Mesendoderm (in vitro differentiated cells): ENCODE measurements at regions not wholly inside any gene's neighbourhood (a gene's known extent, or its start where the extent isn't known, plus 50 kb on each side); places are given as distances from the start of the nearest gene placed in this dataset.
A peak's percentile ranks its signal among the peaks of the same experiment; 100 is the strongest.

Experiments
- DNase-seq: peaks from one replicate; pipeline ENCODE4 v3.0.0; 2013
- H2AK5ac ChIP-seq: 2 replicates; pipeline ENCODE4 v1.6.1; 2013; ENCODE audit warnings: low read length, inconsistent platforms
- H2BK120ac ChIP-seq: 2 replicates; pipeline ENCODE4 v1.6.1; 2013; ENCODE audit warnings: low read depth, mild to moderate bottlenecking, low read length, moderate library complexity, mixed read lengths
- H2BK15ac ChIP-seq: replicated peaks from 2 replicates; pipeline ENCODE4 v1.6.1; 2013; ENCODE audit warnings: low read depth, mild to moderate bottlenecking, moderate library complexity
- H2BK5ac ChIP-seq: 2 replicates; pipeline ENCODE4 v1.6.1; 2013; ENCODE audit warnings: low read length, inconsistent platforms
- H3K18ac ChIP-seq: 2 replicates; pipeline ENCODE4 v1.6.1; 2013; ENCODE audit warnings: mild to moderate bottlenecking, low read length, mixed read lengths
- H3K23ac ChIP-seq: one replicate; pipeline ENCODE4 v1.6.1; 2013; ENCODE audit warnings: low read length
- H3K27ac ChIP-seq: 2 replicates; pipeline ENCODE4 v1.5.1; 2013; ENCODE audit warnings: low read depth, mild to moderate bottlenecking, inconsistent platforms, low read length, moderate library complexity
- H3K27me3 ChIP-seq: 2 replicates; pipeline ENCODE4 v1.6.1; 2013; ENCODE audit warnings: low read length, control low read depth, mild to moderate bottlenecking, inconsistent platforms; ENCODE audit not compliant: insufficient read depth, poor library complexity
- H3K36me3 ChIP-seq: 2 replicates; pipeline ENCODE4 v1.6.1; 2013; ENCODE audit warnings: low read length, inconsistent platforms; ENCODE audit not compliant: control insufficient read depth, insufficient read depth
- H3K4ac ChIP-seq: one replicate; pipeline ENCODE4 v1.6.1; 2013; ENCODE audit warnings: low read depth, mild to moderate bottlenecking, low read length, moderate library complexity
- H3K4me1 ChIP-seq: 2 replicates; pipeline ENCODE4 v1.6.1; 2013; ENCODE audit warnings: low read depth, low read length, inconsistent platforms; ENCODE audit not compliant: control insufficient read depth
- H3K4me2 ChIP-seq: 2 replicates; pipeline ENCODE4 v1.6.1; 2013; ENCODE audit warnings: low read length
- H3K4me3 ChIP-seq: 2 replicates; pipeline ENCODE4 v1.5.1; 2013; ENCODE audit warnings: mild to moderate bottlenecking, low read length
- H3K56ac ChIP-seq: one replicate; pipeline ENCODE4 v1.6.1; 2013; ENCODE audit warnings: low read length
- H3K79me1 ChIP-seq: 2 replicates; pipeline ENCODE4 v1.6.1; 2013; ENCODE audit warnings: low read length, inconsistent platforms
- H3K79me2 ChIP-seq: 2 replicates; pipeline ENCODE4 v1.6.1; 2013; ENCODE audit warnings: mild to moderate bottlenecking, low read length; ENCODE audit not compliant: control insufficient read depth, insufficient read depth
- H3K9ac ChIP-seq: 2 replicates; pipeline ENCODE4 v1.6.1; 2013; ENCODE audit warnings: low read length, inconsistent platforms
- H4K5ac ChIP-seq: one replicate; pipeline ENCODE4 v1.6.1; 2013; ENCODE audit warnings: low read length
- H4K8ac ChIP-seq: one replicate; pipeline ENCODE4 v1.6.1; 2013; ENCODE audit warnings: low read depth, mild to moderate bottlenecking, control low read depth, low read length, moderate library complexity
- WGBS: extraction: QIAGEN DNeasy Blood & Tissue Kit; methylation state at CpG from one replicate; pipeline ENCODE4 v1.1.7; 2013; ENCODE audit warnings: low lambda C conversion rate, missing lambda C conversion rate; ENCODE audit not compliant: insufficient coverage; ENCODE audit errors: extremely low coverage; 5-methylcytosine and 5-hydroxymethylcytosine counted together

- H3K23ac ChIP-seq = no peak overlapping the region
- H3K27me3 ChIP-seq = no peaks in the 10 kb centered on the region
- WGBS = no CpG with 5 or more reads among the region's 11 CpGs
- DNase-seq = no peak
- H2AK5ac ChIP-seq = no peak overlapping the region
- no peak overlapping the region for H3K9ac ChIP-seq
- H2BK5ac ChIP-seq = no peak overlapping the region
- H4K8ac ChIP-seq = no peak overlapping the region
- no peak overlapping the region for H4K5ac ChIP-seq
- H2BK120ac ChIP-seq = no peak overlapping the region
- H3K79me1 ChIP-seq = no peaks in the 10 kb centered on the region
- no peaks in the 10 kb centered on the region for H3K79me2 ChIP-seq
- H3K18ac ChIP-seq = no peak overlapping the region
- no peak overlapping the region for H3K4me2 ChIP-seq
- H3K4ac ChIP-seq = no peak overlapping the region
- H2BK15ac ChIP-seq = no peak overlapping the region
- no peak overlapping the region for H3K27ac ChIP-seq
- no peak overlapping the region for H3K56ac ChIP-seq
- H3K4me3 ChIP-seq = no peak overlapping the region
- H3K4me1 ChIP-seq = no peaks in the 10 kb centered on the region
- no peaks in the 10 kb centered on the region for H3K36me3 ChIP-seq
These were observed 245.9 kb downstream of the ERMARD start for GRCh38 chr6:169997187-169997929.

GRCh38 chr6:169996378-169997051 lies 245.1 kb downstream of the ERMARD start:
- Histone ChIP-seq H4K8ac (no peak overlapping the region), H2AK5ac (no peak overlapping the region), H3K4me2 (no peak overlapping the region), H3K4me1 (no peaks in the 10 kb centered on the region), H3K18ac (no peak overlapping the region), H3K27me3 (no peaks in the 10 kb centered on the region), H3K4ac (no peak overlapping the region), H2BK120ac (no peak overlapping the region), H3K4me3 (no peak overlapping the region), H3K79me2 (no peaks in the 10 kb centered on the region), H3K56ac (no peak overlapping the region), H3K9ac (no peak overlapping the region), H3K27ac (no peak overlapping the region), H4K5ac (no peak overlapping the region), H3K23ac (no peak overlapping the region), H2BK15ac (no peak overlapping the region), H2BK5ac (no peak overlapping the region), H3K79me1 (no peaks in the 10 kb centered on the region), H3K36me3 (no peaks in the 10 kb centered on the region)
- 100% methylated on average over 2 of the region's 5 CpGs for WGBS
- peak; percentile 11 for DNase-seq

- H3K79me1 ChIP-seq = no peaks in the 10 kb centered on the region
- no peak overlapping the region for H2BK15ac ChIP-seq
- H3K27ac ChIP-seq = no peak overlapping the region
- H3K9ac ChIP-seq = no peak overlapping the region
- H4K8ac ChIP-seq = no peak overlapping the region
- H2AK5ac ChIP-seq = no peak overlapping the region
- H3K18ac ChIP-seq = no peak overlapping the region
- DNase-seq = no peak
- WGBS = no CpG with 5 or more reads among the region's 8 CpGs
- H2BK5ac ChIP-seq = no peak overlapping the region
- no peaks in the 10 kb centered on the region for H3K4me1 ChIP-seq
- H4K5ac ChIP-seq = no peak overlapping the region
- H3K4me2 ChIP-seq = no peak overlapping the region
- H3K4ac ChIP-seq = no peak overlapping the region
- no peaks in the 10 kb centered on the region for H3K79me2 ChIP-seq
- H3K27me3 ChIP-seq = no peaks in the 10 kb centered on the region
- H3K4me3 ChIP-seq = no peak overlapping the region
- no peak overlapping the region for H2BK120ac ChIP-seq
- H3K23ac ChIP-seq = no peak overlapping the region
- no peaks in the 10 kb centered on the region for H3K36me3 ChIP-seq
- no peak overlapping the region for H3K56ac ChIP-seq
These were observed 243.3 kb downstream of the ERMARD start for GRCh38 chr6:169994739-169995138.

- no peak overlapping the region for H2BK5ac ChIP-seq
- no peak overlapping the region for H2BK120ac ChIP-seq
- no peak overlapping the region for H3K23ac ChIP-seq
- no peak overlapping the region for H3K9ac ChIP-seq
- H3K36me3 ChIP-seq = no peaks in the 10 kb centered on the region
- no peak overlapping the region for H4K8ac ChIP-seq
- H3K27ac ChIP-seq = no peak overlapping the region
- no peak for DNase-seq
- H2AK5ac ChIP-seq = no peak overlapping the region
- no peak overlapping the region for H4K5ac ChIP-seq
- no peak overlapping the region for H3K4ac ChIP-seq
- no peaks in the 10 kb centered on the region for H3K27me3 ChIP-seq
- no CpG with 5 or more reads among the region's 16 CpGs for WGBS
- H3K4me2 ChIP-seq = no peak overlapping the region
- H2BK15ac ChIP-seq = no peak overlapping the region
- H3K79me1 ChIP-seq = no peaks in the 10 kb centered on the region
- H3K18ac ChIP-seq = no peak overlapping the region
- H3K4me3 ChIP-seq = no peak overlapping the region
- no peaks in the 10 kb centered on the region for H3K4me1 ChIP-seq
- no peak overlapping the region for H3K56ac ChIP-seq
- H3K79me2 ChIP-seq = no peaks in the 10 kb centered on the region
These were observed 242.5 kb downstream of the ERMARD start for GRCh38 chr6:169993861-169994481.

- H3K79me2 ChIP-seq = no peaks in the 10 kb centered on the region
- no peak overlapping the region for H3K18ac ChIP-seq
- H4K8ac ChIP-seq = no peak overlapping the region
- no peak overlapping the region for H2BK15ac ChIP-seq
- H3K27me3 ChIP-seq = no peaks in the 10 kb centered on the region
- H3K79me1 ChIP-seq = no peaks in the 10 kb centered on the region
- H3K56ac ChIP-seq = no peak overlapping the region
- no peak overlapping the region for H3K4ac ChIP-seq
- H4K5ac ChIP-seq = no peak overlapping the region
- H3K27ac ChIP-seq = no peak overlapping the region
- no peak for DNase-seq
- H3K4me1 ChIP-seq = no peaks in the 10 kb centered on the region
- H3K4me2 ChIP-seq = no peak overlapping the region
- H2BK120ac ChIP-seq = no peak overlapping the region
- no CpG with 5 or more reads among the region's 8 CpGs for WGBS
- no peak overlapping the region for H2AK5ac ChIP-seq
- H3K23ac ChIP-seq = no peak overlapping the region
- H3K4me3 ChIP-seq = no peak overlapping the region
- no peaks in the 10 kb centered on the region for H3K36me3 ChIP-seq
- H2BK5ac ChIP-seq = no peak overlapping the region
- H3K9ac ChIP-seq = no peak overlapping the region
These were observed 240.5 kb downstream of the ERMARD start for GRCh38 chr6:169991913-169992312.
